Activated B cell treated with CpG ODN at 0.5 μM for 24 hours (primary cell): ENCODE measurements at regions not wholly inside any gene's neighbourhood (a gene's known extent, or its start where the extent isn't known, plus 50 kb on each side); places are given as distances from the start of the nearest gene placed in this dataset.

Experiments
- ATAC-seq: fragments of 200-7000 bp; cut with Tn5 transposase; one replicate; pipeline ENCODE4 v1.10.0; 2021; ENCODE audit warnings: low read depth, mild to moderate bottlenecking, moderate library complexity
- CTCF ChIA-PET: fragments of 350-600 bp; sonication (Branson Sonifier 250); formaldehyde crosslinking; loops from one replicate; lab custom pipeline; 2021; ENCODE audit warnings: antibody characterized with exemption; lab: Charles Lee
- POLR2A ChIA-PET: fragments of 350-600 bp; sonication (Branson Sonifier 250); formaldehyde crosslinking; loops from one replicate; lab custom pipeline; 2021; ENCODE audit warnings: antibody characterized with exemption; lab: Charles Lee
- DNase-seq: peaks from one replicate; pipeline ENCODE4 v3.0.0; 2022
- H3K27ac Mint-ChIP-seq: one replicate; pipeline ENCODE4 v1.8.0; 2020; ENCODE audit warnings: mixed read lengths
- H3K27me3 Mint-ChIP-seq: one replicate; pipeline ENCODE4 v1.8.0; 2021; ENCODE audit warnings: mixed read lengths
- H3K36me3 Mint-ChIP-seq: one replicate; pipeline ENCODE4 v1.8.0; 2021; ENCODE audit warnings: low read depth, mixed read lengths
- H3K4me1 Mint-ChIP-seq: one replicate; pipeline ENCODE4 v1.8.0; 2021; ENCODE audit warnings: mixed read lengths
- H3K4me3 Mint-ChIP-seq: one replicate; pipeline ENCODE4 v1.8.0; 2020; ENCODE audit warnings: mild to moderate bottlenecking, mixed read lengths
- H3K9me3 Mint-ChIP-seq: one replicate; pipeline ENCODE4 v1.8.0; 2020; ENCODE audit warnings: mixed read lengths
- intact Hi-C: fragments of 100-400 bp; cut with micrococcal nuclease; formaldehyde crosslinking; loops from one replicate; pipeline ENCODE4 v1.15.1; 2024
- TF ChIP-seq, protein P1 (sequence below): fragments of 200-600 bp; IDR thresholded peaks from one replicate; pipeline ENCODE4 v1.8.0; 2022; ENCODE audit warnings: antibody characterized with exemption, mild to moderate bottlenecking

DNA sequence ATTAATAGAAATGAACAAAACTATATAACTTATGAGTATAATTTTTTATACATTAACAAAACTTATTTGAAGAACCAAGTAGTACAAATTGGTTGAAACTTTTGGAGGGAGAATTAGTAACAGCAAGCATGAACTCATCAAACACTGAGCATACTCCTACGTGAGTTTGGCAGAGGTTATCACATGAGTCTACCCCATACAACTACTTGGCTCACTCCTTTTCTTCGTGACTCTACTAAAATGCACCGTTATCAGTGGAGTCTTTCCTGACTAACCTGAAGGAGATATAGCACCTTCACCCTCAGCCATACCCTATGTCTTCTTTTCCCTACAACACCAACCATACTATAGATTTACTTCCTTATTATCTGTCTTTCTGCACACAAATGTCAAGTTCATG, 794.2 kb downstream of the TFAP2A start:
- H3K9me3 Mint-ChIP-seq = peaks cover 8% of the 10 kb centered on the region
- no peaks in the 10 kb centered on the region for H3K4me1 Mint-ChIP-seq
- H3K27me3 Mint-ChIP-seq = no peaks in the 10 kb centered on the region
- no peaks in the 10 kb centered on the region for H3K36me3 Mint-ChIP-seq
- ChIA-PET CTCF (no interaction called here), POLR2A (no interaction called here)
- intact Hi-C loops = no loop called here
- H3K27ac Mint-ChIP-seq = no peak overlapping the region
- no peak for ATAC-seq
- DNase-seq = no peak
- TF ChIP-seq, protein P1, sequence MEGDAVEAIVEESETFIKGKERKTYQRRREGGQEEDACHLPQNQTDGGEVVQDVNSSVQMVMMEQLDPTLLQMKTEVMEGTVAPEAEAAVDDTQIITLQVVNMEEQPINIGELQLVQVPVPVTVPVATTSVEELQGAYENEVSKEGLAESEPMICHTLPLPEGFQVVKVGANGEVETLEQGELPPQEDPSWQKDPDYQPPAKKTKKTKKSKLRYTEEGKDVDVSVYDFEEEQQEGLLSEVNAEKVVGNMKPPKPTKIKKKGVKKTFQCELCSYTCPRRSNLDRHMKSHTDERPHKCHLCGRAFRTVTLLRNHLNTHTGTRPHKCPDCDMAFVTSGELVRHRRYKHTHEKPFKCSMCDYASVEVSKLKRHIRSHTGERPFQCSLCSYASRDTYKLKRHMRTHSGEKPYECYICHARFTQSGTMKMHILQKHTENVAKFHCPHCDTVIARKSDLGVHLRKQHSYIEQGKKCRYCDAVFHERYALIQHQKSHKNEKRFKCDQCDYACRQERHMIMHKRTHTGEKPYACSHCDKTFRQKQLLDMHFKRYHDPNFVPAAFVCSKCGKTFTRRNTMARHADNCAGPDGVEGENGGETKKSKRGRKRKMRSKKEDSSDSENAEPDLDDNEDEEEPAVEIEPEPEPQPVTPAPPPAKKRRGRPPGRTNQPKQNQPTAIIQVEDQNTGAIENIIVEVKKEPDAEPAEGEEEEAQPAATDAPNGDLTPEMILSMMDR = no peak
- no peak overlapping the region for H3K4me3 Mint-ChIP-seq

DNA sequence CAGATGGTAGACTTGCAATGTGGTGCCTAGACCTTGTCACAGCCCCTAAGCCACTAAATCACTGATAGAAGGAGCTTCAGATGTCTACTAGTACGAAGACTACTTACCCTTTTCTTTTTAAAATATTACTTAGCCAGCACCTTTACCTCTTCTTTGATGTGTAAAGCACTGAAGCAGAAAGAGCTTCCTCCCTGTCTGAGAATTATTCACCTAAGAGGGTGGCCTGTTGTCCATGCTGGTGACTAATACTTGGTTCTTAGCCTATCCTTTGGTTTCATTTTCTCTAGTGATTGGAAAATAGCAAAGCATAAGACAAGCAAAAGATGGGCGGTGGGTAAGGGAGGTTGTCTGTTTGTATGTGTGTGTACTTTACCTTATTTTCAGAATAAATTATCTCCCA, 794.6 kb downstream of the TFAP2A start:
- ATAC-seq = no peak
- intact Hi-C loops = no loop called here
- H3K4me1 Mint-ChIP-seq = no peaks in the 10 kb centered on the region
- H3K9me3 Mint-ChIP-seq = peaks cover 5% of the 10 kb centered on the region
- H3K36me3 Mint-ChIP-seq = no peaks in the 10 kb centered on the region
- CTCF ChIA-PET = no interaction called here
- H3K27me3 Mint-ChIP-seq = no peaks in the 10 kb centered on the region
- TF ChIP-seq, protein P1 = no peak
- H3K27ac Mint-ChIP-seq = no peak overlapping the region
- no peak for DNase-seq
- H3K4me3 Mint-ChIP-seq = no peak overlapping the region
- POLR2A ChIA-PET = no interaction called here

DNA sequence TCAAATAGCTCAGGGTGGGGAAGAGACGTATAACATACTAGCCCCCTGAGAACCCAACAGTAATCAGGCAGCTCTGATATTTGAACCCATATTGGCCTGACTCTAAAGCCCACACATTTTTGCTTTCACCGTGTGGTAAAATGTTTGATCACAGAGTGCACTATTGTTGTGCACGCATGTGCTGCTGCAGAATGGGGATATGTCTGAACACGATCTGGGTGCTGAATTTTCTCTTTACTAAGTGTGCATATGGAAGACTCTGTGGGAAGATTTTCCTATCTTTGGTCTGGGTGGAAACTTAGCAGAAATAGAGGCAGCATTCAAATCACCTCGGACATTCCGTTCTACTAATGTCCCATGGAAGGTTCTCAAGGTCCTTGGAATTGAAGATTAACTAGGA, 800.1 kb downstream of the TFAP2A start:
- H3K4me3 Mint-ChIP-seq = no peak overlapping the region
- H3K27ac Mint-ChIP-seq = no peak overlapping the region
- no peaks in the 10 kb centered on the region for H3K4me1 Mint-ChIP-seq
- TF ChIP-seq, protein P1 = no peak
- DNase-seq = no peak
- CTCF ChIA-PET = no interaction called here
- no peaks in the 10 kb centered on the region for H3K36me3 Mint-ChIP-seq
- H3K9me3 Mint-ChIP-seq = peaks cover 6% of the 10 kb centered on the region
- POLR2A ChIA-PET = no interaction called here
- intact Hi-C loops = no loop called here
- ATAC-seq = no peak
- no peaks in the 10 kb centered on the region for H3K27me3 Mint-ChIP-seq

DNA sequence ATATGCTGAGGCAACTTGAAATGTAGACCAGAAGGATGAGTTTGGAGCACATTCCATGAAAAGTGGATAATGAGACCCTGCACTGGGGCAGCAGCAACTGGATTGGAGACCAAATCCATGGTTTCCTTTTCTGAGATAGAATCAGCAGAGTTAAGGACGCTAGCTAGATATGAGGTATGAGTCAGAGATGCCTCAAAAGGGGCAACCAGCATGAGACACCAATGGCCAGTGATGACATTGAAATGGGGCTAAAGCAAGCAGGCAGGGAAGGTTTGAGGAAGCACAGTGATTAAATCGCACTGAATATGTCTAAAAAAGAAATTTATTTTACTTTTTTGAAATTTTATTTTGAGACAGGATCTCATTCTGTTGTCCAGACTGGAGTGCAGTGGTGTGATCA, 802.4 kb downstream of the TFAP2A start:
- TF ChIP-seq, protein P1 = no peak
- intact Hi-C loops = no loop called here
- CTCF ChIA-PET = no interaction called here

DNA sequence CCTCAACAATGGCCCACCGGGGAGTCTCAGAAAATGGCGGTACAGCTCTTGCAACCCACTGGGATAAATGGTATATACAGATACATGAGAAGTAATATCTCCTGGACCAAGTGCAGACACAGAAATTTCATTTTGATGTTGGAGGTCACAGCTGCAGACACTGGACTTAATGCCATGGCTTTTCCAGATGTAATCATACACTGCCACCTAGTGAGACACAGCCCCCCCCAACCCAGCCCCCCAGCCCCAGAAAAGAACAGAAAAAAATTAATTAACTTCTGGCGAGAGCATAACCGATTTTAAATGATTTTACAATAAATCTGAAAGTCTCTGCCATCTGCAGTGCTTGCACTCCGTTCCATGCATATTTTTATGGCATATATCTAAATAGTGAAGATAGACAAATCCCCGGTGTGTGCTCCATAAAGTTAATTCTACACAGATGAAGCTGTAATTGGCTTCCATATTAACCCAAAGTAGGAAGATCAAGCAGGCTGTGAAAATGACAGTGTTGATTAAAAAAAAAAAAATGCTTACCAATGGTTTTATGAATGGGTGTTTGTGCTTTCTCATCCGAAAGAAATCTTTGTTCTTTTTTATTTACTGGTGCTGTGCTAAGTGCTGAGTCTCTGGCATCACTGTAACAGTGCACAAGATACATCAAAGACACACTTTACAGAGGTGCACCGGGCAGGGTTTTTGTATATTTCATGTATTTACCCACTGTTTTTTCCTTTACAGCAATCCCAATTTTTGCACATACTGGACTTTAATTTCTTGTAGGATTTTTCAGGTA, 804.1 kb downstream of the TFAP2A start:
- ATAC-seq (no peak), DNase-seq (no peak)
- Mint-ChIP-seq H3K4me1 (no peaks in the 10 kb centered on the region), H3K27ac (no peak overlapping the region), H3K36me3 (no peaks in the 10 kb centered on the region), H3K9me3 (peaks cover 6% of the 10 kb centered on the region), H3K4me3 (no peak overlapping the region), H3K27me3 (no peaks in the 10 kb centered on the region)
- ChIA-PET CTCF (no interaction called here), POLR2A (no interaction called here)
- TF ChIP-seq, protein P1 = no peak
- intact Hi-C loops = no loop called here

More for the DNA sequence above, 802.4 kb downstream of the TFAP2A start:
- Mint-ChIP-seq H3K4me3 (no peak overlapping the region), H3K27me3 (no peaks in the 10 kb centered on the region), H3K27ac (no peak overlapping the region), H3K36me3 (no peaks in the 10 kb centered on the region), H3K9me3 (peaks cover 6% of the 10 kb centered on the region), H3K4me1 (no peaks in the 10 kb centered on the region)
- POLR2A ChIA-PET = no interaction called here
- ATAC-seq = no peak
- DNase-seq = no peak
